HAP-1 (cell line): ENCODE measurements at regions not wholly inside any gene's neighbourhood (a gene's known extent, or its start where the extent isn't known, plus 50 kb on each side); places are given as distances from the start of the nearest gene placed in this dataset.

ENCODE experiments used
- DNase-seq, 2 experiments: peaks; one replicate each; pipeline ENCODE4 v3.0.0-alpha.2; 2016 to 2020; ENCODE audit warnings: low spot score in 2 of 2
- H3K27me3 ChIP-seq: fragments of 250-450 bp; sonication (Bioruptor Pico); 2 replicates; pipeline ENCODE4 v1.5.1; 2020; ENCODE audit warnings: low read depth, mild to moderate bottlenecking, moderate library complexity
- H3K36me3 ChIP-seq: fragments of 250-450 bp; sonication (Bioruptor Pico); replicated peaks from 2 replicates; pipeline ENCODE4 v1.5.1; 2020; ENCODE audit warnings: mild to moderate bottlenecking
- H3K4me1 ChIP-seq: fragments of 250-450 bp; sonication (Bioruptor Pico); 2 replicates; pipeline ENCODE4 v1.5.1; 2020; ENCODE audit warnings: mild to moderate bottlenecking
- H3K4me3 ChIP-seq: fragments of 250-450 bp; sonication (Bioruptor Pico); 2 replicates; pipeline ENCODE4 v1.5.1; 2020; ENCODE audit warnings: mild to moderate bottlenecking, moderate library complexity
- H3K9me3 ChIP-seq: fragments of 250-450 bp; sonication (Bioruptor Pico); 2 replicates; pipeline ENCODE4 v1.5.1; 2020; ENCODE audit warnings: mild to moderate bottlenecking, moderate library complexity
- in situ Hi-C: fragments of 300-500 bp; cut with MboI; formaldehyde crosslinking; loops from 3 replicates; pipeline ENCODE4 v1.14.3; 2020; ENCODE audit warnings: low sequenced_read_pairs, inconsistent platforms, mixed read lengths

DNA sequence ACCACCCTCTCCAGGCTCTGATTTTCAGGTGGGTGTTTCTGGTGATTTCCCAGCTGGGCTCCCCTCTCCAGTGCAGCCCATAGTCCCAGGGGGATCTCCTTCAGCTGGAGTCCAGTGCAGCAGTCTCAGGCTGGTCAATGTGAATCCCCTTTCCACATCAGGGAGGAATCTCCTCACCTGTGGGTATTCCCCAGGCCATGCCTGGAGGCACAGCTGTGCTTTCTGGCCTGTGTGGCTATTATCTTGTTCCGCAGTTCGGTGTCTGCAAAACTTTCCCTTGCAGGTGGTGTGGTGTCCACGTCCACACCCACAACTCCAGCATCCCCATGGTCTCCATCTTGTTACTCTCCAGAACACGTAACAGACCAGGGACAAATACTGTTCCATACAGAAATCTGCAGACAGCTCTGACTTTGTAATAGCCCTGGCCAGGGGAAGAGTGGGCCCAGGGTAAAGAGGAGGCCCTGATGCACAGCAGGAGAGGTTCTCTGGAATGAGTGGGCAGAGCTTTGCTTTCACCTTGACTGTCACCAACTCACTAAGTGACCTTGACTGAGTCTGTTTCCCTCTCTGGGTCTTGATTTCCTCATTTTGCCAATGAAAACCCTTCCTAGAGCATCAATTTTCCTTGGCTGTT is 183.2 kb downstream of the CSNK2A3 start:
- H3K4me3 ChIP-seq: no peak overlapping the region
- DNase-seq: no peak
- no peaks in the 10 kb centered on the region for H3K36me3 ChIP-seq
- in situ Hi-C loops: no loop called here
- H3K27me3 ChIP-seq: no peaks in the 10 kb centered on the region
- H3K9me3 ChIP-seq: no peaks in the 10 kb centered on the region
- no peaks in the 10 kb centered on the region for H3K4me1 ChIP-seq

DNA sequence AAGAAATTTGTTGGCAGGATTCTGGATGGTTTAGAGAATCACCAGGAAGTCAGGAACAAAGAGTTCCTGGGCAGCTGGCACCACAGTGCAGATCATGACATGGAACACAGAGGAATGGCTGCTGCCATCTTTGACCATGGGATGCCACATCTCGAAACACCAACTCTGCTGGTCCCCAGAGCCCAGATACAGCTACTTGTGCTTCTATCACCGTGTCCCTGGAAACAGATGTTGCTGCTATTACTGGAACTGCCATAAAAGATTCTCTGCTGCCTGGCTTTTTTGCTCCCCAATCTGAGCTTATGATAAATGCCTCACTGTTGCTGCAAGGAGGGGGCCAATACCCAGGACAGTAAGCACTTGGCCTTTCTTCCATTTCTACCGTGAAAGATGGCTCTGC is 185.2 kb downstream of the CSNK2A3 start:
- Histone ChIP-seq H3K4me3 (no peak overlapping the region), H3K36me3 (no peaks in the 10 kb centered on the region), H3K9me3 (no peaks in the 10 kb centered on the region), H3K27me3 (peaks cover 11% of the 10 kb centered on the region), H3K4me1 (no peaks in the 10 kb centered on the region)
- in situ Hi-C loops: no loop called here
- DNase-seq: no peak

GRCh38 chr11:11164334-11164690 is 188.7 kb downstream of the CSNK2A3 start:
- Histone ChIP-seq H3K9me3 (no peaks in the 10 kb centered on the region; the same call in 1 of the 2 replicates), H3K4me1 (no peaks in the 10 kb centered on the region), H3K36me3 (no peaks in the 10 kb centered on the region), H3K4me3 (no peak overlapping the region), H3K27me3 (peaks cover 11% of the 10 kb centered on the region)
- in situ Hi-C loops: no loop called here
- no peak for DNase-seq

DNA sequence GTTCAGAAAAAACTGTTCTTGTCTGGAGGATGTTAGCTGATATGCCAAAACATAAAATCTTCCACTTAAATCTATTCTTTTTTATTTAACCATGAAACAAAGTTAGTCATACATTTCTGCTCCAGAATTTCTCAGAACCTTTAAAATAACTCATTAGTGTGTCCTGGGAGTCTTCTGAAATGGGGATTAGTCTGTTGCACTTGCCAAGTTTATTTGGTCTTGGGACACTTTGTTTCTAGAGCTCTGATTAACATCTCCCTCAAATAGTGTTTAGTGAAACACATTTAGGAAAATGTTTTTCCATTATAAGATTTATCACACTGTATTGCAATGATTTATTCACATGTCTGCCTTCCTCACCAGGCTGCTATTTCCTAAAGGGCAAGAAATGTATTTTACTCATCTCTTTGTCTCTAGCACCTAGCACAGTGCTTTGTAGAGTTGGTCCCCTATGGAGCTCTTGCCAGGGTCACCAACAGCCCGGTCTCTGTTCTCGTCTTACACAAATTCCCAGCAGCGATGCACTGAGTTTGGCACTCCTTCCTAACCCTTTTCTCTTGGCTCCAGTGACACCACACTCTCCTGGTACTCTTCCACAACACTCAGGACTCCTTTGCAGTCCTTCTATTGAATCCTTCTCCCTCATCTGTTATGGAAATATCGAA is 189.2 kb downstream of the CSNK2A3 start:
- Histone ChIP-seq H3K4me1 (no peaks in the 10 kb centered on the region), H3K9me3 (no peaks in the 10 kb centered on the region; the same call in 1 of the 2 replicates), H3K4me3 (no peak overlapping the region), H3K36me3 (no peaks in the 10 kb centered on the region), H3K27me3 (peaks cover 11% of the 10 kb centered on the region)
- DNase-seq: no peak
- in situ Hi-C loops: no loop called here

DNA sequence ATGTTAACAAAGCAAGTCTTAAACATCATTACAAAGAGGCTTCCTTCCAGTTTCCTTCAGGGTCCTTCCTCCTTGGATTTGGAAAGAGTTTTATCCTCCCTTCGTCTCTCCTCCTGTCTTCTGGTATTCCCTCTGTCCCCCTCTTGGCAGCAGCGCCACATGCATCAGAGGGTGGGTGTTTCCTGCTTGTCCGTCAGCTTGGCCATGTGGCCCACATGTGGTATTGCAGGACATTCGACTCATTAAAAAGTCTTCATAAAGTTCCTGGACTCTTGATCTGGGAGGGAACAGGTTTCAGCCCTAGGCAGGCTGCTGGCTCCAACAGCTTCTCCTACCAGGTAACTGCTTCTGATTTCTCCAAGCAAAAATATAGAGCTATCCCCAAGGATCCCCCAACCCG is 189.8 kb downstream of the CSNK2A3 start:
- Histone ChIP-seq H3K27me3 (peaks cover 11% of the 10 kb centered on the region), H3K4me3 (no peak overlapping the region), H3K4me1 (no peaks in the 10 kb centered on the region), H3K36me3 (no peaks in the 10 kb centered on the region), H3K9me3 (no peaks in the 10 kb centered on the region; the same call in 1 of the 2 replicates)
- in situ Hi-C loops: no loop called here
- peak; percentile 8 to 33 for DNase-seq

- Histone ChIP-seq H3K4me1 (no peaks in the 10 kb centered on the region), H3K36me3 (no peaks in the 10 kb centered on the region), H3K27me3 (no peaks in the 10 kb centered on the region), H3K4me3 (no peak overlapping the region), H3K9me3 (no peaks in the 10 kb centered on the region; the same call in 1 of the 2 replicates)
- in situ Hi-C loops: no loop called here
- DNase-seq: peak in 1 of 2 experiments; percentile 44
Observed at GRCh38 chr11:11157185-11157584, 195.9 kb downstream of the CSNK2A3 start.

DNA sequence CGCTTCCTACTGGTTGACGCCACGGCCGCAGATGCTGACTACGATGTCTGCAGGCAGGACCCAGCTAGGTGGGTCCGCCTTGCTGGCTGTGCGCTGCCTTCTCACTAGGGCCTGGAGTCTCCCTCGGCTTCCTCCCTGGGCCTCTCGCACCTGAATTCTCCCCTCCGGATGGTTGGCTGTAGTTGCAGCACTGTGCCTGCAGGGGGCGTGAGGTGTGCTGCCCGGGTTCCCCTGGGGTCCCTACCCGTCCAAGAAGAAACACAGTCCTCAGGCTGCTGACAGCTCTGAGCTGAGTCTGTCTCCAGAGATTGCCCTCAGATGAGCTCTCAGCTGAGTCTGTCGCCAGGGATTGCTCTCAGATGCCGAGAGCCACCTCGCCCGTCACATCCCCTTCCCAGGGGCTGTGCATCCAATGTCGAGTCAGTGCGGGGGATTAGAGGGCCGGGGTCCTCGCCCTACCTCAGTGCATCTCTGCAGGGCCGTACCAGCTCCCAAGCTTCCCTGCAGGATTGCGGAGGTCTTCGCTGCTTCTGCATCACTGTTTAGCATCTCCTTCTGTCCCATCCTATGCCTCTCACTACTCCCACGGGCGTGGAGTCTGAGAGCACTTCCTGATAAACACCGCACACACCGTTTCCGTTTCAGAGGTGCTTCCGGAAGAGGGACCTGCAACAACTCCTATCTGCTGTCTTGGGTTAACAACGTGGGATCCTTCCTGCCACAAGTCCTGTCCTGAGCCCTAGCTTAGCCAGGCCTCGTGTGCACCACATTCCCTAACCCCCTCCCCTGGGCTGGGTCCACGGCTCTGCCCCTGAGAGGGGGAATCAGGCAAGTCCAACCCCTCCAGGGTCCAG is 196.9 kb downstream of the CSNK2A3 start:
- in situ Hi-C loops: no loop called here
- DNase-seq: peak; percentile 11 to 73

DNA sequence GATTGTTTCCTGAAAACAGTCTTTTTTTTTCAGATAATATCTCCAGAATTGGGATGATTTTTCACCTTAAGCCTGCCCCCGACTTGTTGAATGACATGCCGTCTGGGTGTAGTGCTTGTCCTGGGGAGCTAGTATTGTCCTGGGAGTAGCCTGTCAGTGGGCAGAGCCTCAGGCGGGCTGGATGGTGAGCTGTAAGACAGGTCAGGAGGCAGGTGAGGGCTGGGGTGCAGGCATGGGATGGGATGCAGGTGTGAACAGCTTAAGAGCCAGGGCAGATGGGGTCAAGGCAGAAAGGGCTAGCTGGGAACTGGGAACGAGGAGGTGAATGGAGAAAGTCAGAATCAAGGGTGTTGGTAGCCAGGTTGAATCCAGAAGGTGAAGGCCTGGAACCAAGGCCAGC is 200.2 kb downstream of the CSNK2A3 start:
- no peaks in the 10 kb centered on the region for H3K36me3 ChIP-seq
- no peaks in the 10 kb centered on the region for H3K9me3 ChIP-seq
- H3K4me1 ChIP-seq: no peaks in the 10 kb centered on the region
- in situ Hi-C loops: no loop called here
- H3K4me3 ChIP-seq: no peak overlapping the region
- no peaks in the 10 kb centered on the region for H3K27me3 ChIP-seq
- DNase-seq: no peak

More for the DNA sequence above, 196.9 kb downstream of the CSNK2A3 start:
- no peak overlapping the region for H3K4me3 ChIP-seq
- H3K9me3 ChIP-seq: no peaks in the 10 kb centered on the region; the same call in 1 of the 2 replicates
- H3K4me1 ChIP-seq: no peaks in the 10 kb centered on the region
- no peaks in the 10 kb centered on the region for H3K27me3 ChIP-seq
- H3K36me3 ChIP-seq: no peaks in the 10 kb centered on the region

GRCh38 chr11:11149671-11150459 is 203.2 kb downstream of the CSNK2A3 start:
- in situ Hi-C loops: no loop called here
- no peak for DNase-seq
- H3K36me3 ChIP-seq: no peaks in the 10 kb centered on the region
- no peaks in the 10 kb centered on the region for H3K9me3 ChIP-seq
- no peaks in the 10 kb centered on the region for H3K27me3 ChIP-seq
- H3K4me1 ChIP-seq: no peaks in the 10 kb centered on the region
- no peak overlapping the region for H3K4me3 ChIP-seq

DNA sequence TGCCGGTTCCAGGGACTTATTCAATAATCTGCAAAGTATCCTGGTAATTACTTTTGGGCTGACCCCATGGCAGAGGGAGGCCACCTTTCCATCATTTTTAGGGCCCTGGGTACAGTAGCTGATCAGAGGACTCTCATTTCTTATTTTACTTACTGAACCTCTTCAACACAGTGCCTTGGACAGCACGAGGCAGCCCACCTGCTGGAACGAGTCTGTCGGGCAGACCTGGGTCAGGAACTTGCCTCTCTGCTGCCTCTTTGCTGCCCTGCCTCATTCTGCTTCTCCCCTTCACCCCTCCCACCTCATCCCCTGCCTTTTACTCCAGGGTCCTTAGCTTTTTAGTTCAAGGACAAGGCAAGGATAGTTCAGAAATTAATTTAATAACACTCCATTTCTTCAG is 204.5 kb downstream of the CSNK2A3 start:
- in situ Hi-C loops: no loop called here

GRCh38 chr11:11148104-11148509 is 204.9 kb downstream of the CSNK2A3 start:
- DNase-seq: peak; percentile 6 to 41
- Histone ChIP-seq H3K4me1 (no peaks in the 10 kb centered on the region), H3K36me3 (no peaks in the 10 kb centered on the region), H3K27me3 (no peaks in the 10 kb centered on the region), H3K4me3 (no peak overlapping the region), H3K9me3 (no peaks in the 10 kb centered on the region)
- in situ Hi-C loops: no loop called here

More for the DNA sequence above, 204.5 kb downstream of the CSNK2A3 start:
- Histone ChIP-seq H3K4me1 (no peaks in the 10 kb centered on the region), H3K27me3 (no peaks in the 10 kb centered on the region), H3K36me3 (no peaks in the 10 kb centered on the region), H3K4me3 (no peak overlapping the region), H3K9me3 (no peaks in the 10 kb centered on the region)
- no peak for DNase-seq

- in situ Hi-C loops: no loop called here
- Histone ChIP-seq H3K4me3 (no peak overlapping the region), H3K9me3 (no peaks in the 10 kb centered on the region), H3K27me3 (no peaks in the 10 kb centered on the region), H3K4me1 (no peaks in the 10 kb centered on the region), H3K36me3 (no peaks in the 10 kb centered on the region)
- DNase-seq: no peak
Observed at GRCh38 chr11:11146830-11147229, 206.2 kb downstream of the CSNK2A3 start.

DNA sequence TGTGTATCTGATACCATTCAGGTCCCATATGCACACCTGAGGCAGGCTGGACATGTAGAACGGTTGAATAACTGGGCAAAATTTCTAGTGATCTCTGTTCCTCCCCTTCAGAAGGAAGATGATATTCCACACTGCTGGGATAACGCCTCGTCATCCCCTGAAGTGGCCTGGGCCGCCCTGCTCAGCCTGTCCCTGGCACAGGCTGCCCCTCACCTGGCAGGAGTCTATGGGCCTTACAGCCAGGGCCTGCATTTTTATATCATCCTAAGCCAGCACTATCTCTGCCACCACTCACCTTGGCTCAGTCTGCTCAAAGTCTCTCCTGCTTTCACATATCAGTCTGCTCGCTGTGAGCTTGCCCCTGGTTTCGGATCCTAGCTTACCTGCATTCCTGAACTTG is 209.2 kb downstream of the CSNK2A3 start:
- DNase-seq: no peak
- in situ Hi-C loops: no loop called here
- no peaks in the 10 kb centered on the region for H3K27me3 ChIP-seq
- H3K36me3 ChIP-seq: no peaks in the 10 kb centered on the region
- H3K4me1 ChIP-seq: no peaks in the 10 kb centered on the region
- no peak overlapping the region for H3K4me3 ChIP-seq
- no peaks in the 10 kb centered on the region for H3K9me3 ChIP-seq
